Body of pancreas (tissue), 4 donors: ENCODE measurements at regions not wholly inside any gene's neighbourhood (a gene's known extent, or its start where the extent isn't known, plus 50 kb on each side); places are given as distances from the start of the nearest gene placed in this dataset.

Source experiments
- ATAC-seq: fragments of 150-250 bp; one replicate; pipeline ENCODE4 v1.9.1; 2016
- DNase-seq, 4 donors: peaks; one replicate each; pipeline ENCODE4 v3.0.0-alpha.2; 2019
- H3K27ac ChIP-seq, 4 donors: fragments of 200-600 bp; sonication (generic); 1 replicate in 3 of 4; 2 replicates in 1 of 4; pipeline versions ENCODE4 v1.5.1 to v1.6.1; 2016 to 2019; ENCODE audit warnings: mild to moderate bottlenecking in 1 of 4, mixed read lengths in 1 of 4, moderate library complexity in 1 of 4
- H3K27me3 ChIP-seq, 2 donors: fragments of 200-600 bp; sonication (generic); one replicate each; pipeline ENCODE4 v1.6.0; 2016; ENCODE audit warnings: mild to moderate bottlenecking in 1 of 2
- H3K36me3 ChIP-seq, 2 donors: fragments of 200-600 bp; sonication (generic); replicated peaks in 1 of 2; 2 replicates each; pipeline ENCODE4 v1.5.1; 2016; ENCODE audit warnings: low read depth in 2 of 2; ENCODE audit not compliant: insufficient read depth in 1 of 2
- H3K4me1 ChIP-seq: fragments of 200-600 bp; sonication (generic); one replicate; pipeline ENCODE4 v1.6.0; 2016
- H3K4me3 ChIP-seq, 2 donors: fragments of 200-600 bp; sonication (generic); 1 replicate in 1 of 2; 2 replicates in 1 of 2; pipeline ENCODE4 v1.5.1; 2016 to 2019
- H3K9me3 ChIP-seq, 3 donors: fragments of 200-600 bp; sonication (generic); 1 replicate in 2 of 3; 2 replicates in 1 of 3; pipeline ENCODE4 v1.5.1; 2016
- POLR2A ChIP-seq, 3 donors: fragments of 450-650 bp; IDR thresholded peaks; one replicate each; pipeline ENCODE4 v1.6.1; 2016; ENCODE audit warnings: antibody characterized with exemption in 3 of 3, mild to moderate bottlenecking in 2 of 3
- WGBS, 2 donors: methylation state at CpG; one replicate each; pipeline ENCODE4 v1.1.5; 2017; 5-methylcytosine and 5-hydroxymethylcytosine counted together
- intact Hi-C: fragments of 100-400 bp; cut with DNase I; formaldehyde crosslinking; loops from one replicate; pipeline ENCODE4 v1.15.1; 2023
- TF ChIP-seq, protein P1 (sequence below), 7 experiments: fragments of 450-650 bp in 4 of 7; fragments of 200-600 bp in 3 of 7; sonication (generic) in 3 of 7; IDR thresholded peaks; one replicate each; pipeline ENCODE4 v1.5.1; 2016 to 2019; ENCODE audit warnings: antibody characterized with exemption in 7 of 7

DNA sequence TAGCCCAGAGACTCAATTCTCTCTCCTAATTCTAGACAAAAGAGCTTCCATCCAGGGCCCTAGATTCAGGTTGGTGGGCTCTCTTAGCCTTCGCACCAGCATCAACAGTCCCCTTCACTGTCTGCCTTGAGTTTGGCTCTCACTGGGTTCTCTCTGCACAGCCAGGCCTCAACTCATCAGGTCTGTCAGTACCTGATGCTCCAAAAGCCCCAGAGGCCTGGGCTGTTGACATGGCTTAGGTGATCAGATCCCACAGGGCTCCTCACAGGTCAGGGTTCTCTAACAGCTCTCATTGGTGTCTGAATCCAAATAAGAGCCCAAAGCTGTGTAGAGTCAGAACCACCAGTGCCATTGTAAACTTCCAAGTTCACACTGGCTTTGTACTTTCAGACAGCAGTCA, 206.6 kb upstream of the PPP2R3A start:
- H3K27ac ChIP-seq, result no peak overlapping the region
- DNase-seq, result no peak
- TF ChIP-seq, protein P1, sequence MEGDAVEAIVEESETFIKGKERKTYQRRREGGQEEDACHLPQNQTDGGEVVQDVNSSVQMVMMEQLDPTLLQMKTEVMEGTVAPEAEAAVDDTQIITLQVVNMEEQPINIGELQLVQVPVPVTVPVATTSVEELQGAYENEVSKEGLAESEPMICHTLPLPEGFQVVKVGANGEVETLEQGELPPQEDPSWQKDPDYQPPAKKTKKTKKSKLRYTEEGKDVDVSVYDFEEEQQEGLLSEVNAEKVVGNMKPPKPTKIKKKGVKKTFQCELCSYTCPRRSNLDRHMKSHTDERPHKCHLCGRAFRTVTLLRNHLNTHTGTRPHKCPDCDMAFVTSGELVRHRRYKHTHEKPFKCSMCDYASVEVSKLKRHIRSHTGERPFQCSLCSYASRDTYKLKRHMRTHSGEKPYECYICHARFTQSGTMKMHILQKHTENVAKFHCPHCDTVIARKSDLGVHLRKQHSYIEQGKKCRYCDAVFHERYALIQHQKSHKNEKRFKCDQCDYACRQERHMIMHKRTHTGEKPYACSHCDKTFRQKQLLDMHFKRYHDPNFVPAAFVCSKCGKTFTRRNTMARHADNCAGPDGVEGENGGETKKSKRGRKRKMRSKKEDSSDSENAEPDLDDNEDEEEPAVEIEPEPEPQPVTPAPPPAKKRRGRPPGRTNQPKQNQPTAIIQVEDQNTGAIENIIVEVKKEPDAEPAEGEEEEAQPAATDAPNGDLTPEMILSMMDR (IDR thresholded peaks at IDR 0.05), result no peak
- TF ChIP-seq POLR2A (IDR thresholded peaks at IDR 0.05), result no peak
- H3K9me3 ChIP-seq, result no peaks in the 10 kb centered on the region
- no peak for ATAC-seq
- H3K4me1 ChIP-seq, result no peaks in the 10 kb centered on the region
- H3K4me3 ChIP-seq, result no peak overlapping the region
- 73 to 78% methylated on average over 1 of the region's 1 CpG for WGBS, 2 donors
- no peaks in the 10 kb centered on the region for H3K36me3 ChIP-seq
- no peaks in the 10 kb centered on the region for H3K27me3 ChIP-seq
- intact Hi-C loops, result loop anchor here (5.0 kb wide), 1 partner anchor 547 kb away; no protein-coding TSS in a partner anchor

DNA sequence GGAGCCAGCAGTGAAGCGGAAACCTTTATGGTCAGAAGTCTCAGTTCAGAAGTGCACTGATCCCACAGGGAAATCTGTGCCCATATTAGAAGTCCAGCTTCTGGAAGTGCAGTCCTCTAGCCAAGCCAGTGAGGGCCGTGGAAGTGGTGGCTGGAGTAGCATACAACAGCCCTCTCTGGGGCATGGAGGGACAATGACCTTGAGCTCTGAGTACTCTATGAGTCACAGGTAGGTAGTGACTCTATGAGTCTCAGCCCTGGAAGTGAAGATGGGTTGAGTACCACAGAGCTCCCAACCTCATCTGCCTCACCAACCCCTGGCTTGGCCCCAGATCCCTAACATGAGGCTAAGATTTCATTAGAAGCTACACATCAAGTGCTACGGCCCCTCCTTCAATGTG, 205.9 kb upstream of the PPP2R3A start:
- TF ChIP-seq POLR2A (IDR thresholded peaks at IDR 0.05), result no peak
- TF ChIP-seq, protein P1 (IDR thresholded peaks at IDR 0.05), result no peak
- intact Hi-C loops, result loop anchor here (5.0 kb wide), 1 partner anchor 547 kb away; no protein-coding TSS in a partner anchor
- H3K4me3 ChIP-seq, result no peak overlapping the region
- DNase-seq (no peak), ATAC-seq (no peak)
- no peaks in the 10 kb centered on the region for H3K9me3 ChIP-seq
- H3K4me1 ChIP-seq, result no peaks in the 10 kb centered on the region
- H3K36me3 ChIP-seq, result no peaks in the 10 kb centered on the region
- no peaks in the 10 kb centered on the region for H3K27me3 ChIP-seq
- WGBS, 2 donors, result 77 to 79% methylated on average over 3 of the region's 3 CpGs
- no peak overlapping the region for H3K27ac ChIP-seq

DNA sequence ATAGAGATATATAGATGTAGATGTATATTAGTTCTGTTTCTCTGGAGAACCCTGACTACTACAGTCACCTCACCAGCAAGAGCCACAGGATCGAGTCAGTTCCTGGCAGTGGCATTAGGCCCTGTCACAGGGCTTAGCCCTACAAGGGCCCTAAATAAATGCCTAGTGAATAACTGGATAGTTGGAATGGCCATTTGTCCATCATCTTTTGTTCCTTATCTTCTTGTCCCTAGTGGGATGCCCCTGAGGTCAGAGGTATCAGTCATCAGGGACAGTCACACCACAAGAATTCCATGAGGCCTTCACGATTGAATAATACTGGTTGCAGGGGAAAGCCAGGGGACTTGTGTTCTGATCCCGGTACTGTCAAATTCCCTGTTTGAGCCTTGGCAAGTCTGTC, 204.9 kb upstream of the PPP2R3A start:
- Histone ChIP-seq H3K4me1 (no peaks in the 10 kb centered on the region), H3K4me3 (no peak overlapping the region), H3K27ac (no peak overlapping the region), H3K36me3 (no peaks in the 10 kb centered on the region), H3K9me3 (peaks cover 0 to 4% (median 0%) of the 10 kb centered on the region in 3 donors), H3K27me3 (no peaks in the 10 kb centered on the region)
- TF ChIP-seq, protein P1 (IDR thresholded peaks at IDR 0.05), result no peak
- TF ChIP-seq POLR2A (IDR thresholded peaks at IDR 0.05), result no peak
- 44 to 48% methylated on average over 3 of the region's 3 CpGs for WGBS, 2 donors
- DNase-seq (no peak), ATAC-seq (no peak)
- intact Hi-C loops, result no loop called here

DNA sequence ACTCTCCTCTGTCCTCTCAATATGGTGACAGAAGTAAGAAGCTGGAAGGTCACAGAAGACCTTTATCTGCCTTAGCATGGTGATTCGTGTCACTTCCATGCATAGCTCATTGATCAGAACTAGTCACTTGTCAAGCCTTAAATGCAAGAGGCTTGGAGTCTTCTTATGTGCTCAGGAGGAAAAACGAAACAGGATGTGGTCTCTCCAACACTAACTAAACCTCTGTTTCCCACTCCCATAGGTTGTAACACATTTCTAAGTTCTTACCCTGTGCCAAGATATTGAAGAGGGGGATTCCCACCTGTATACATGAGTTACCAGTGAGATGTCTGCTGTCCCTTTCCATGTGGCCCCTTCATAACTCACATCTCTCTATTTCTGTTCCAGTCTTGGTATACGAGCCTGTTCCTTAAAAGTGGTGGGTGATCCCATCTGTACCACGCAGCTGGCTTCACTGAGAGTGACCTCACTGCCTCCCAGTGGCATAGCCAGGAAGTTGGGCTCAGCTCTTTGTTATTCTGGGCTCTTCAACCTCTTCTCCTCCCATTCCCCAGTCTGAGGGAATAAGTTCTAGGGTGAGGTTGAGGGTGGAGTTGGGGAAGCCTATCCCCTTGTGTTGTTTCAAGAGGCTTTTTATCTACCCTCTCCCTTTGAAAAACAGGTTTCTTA, 203.2 kb upstream of the PPP2R3A start:
- intact Hi-C loops, result no loop called here
- Histone ChIP-seq H3K4me1 (no peaks in the 10 kb centered on the region), H3K9me3 (peaks cover 0 to 4% (median 0%) of the 10 kb centered on the region in 3 donors), H3K4me3 (no peak overlapping the region), H3K27me3 (no peaks in the 10 kb centered on the region), H3K36me3 (no peaks in the 10 kb centered on the region), H3K27ac (no peak overlapping the region)
- ATAC-seq, result no peak
- no peak for DNase-seq
- 17 to 24% methylated on average over 4 of the region's 4 CpGs for WGBS, 2 donors
- TF ChIP-seq, protein P1 (IDR thresholded peaks at IDR 0.05), result no peak
- no peak for TF ChIP-seq POLR2A (IDR thresholded peaks at IDR 0.05)

DNA sequence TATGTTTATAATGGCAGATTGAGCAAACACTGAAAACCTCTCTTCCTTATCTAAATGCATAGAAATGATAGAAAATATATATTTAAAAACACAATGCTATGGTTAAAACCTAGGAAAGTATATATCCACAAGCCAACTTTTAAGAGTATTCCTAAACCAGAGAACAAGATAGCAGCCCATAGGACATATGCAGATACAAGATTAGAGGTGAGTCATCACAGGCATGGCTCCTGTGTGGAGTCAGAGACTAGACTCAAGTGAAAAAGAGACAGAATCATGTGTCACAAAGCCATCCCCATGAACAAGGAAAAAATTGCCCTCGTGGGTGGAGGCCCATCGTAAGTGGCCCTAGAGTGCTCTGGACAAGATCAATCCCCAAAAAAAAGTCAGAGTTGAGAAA, 199.4 kb upstream of the PPP2R3A start:
- H3K27me3 ChIP-seq, result no peaks in the 10 kb centered on the region
- DNase-seq, result no peak
- WGBS, 2 donors, result 60 to 65% methylated on average over 2 of the region's 2 CpGs
- intact Hi-C loops, result no loop called here
- no peak overlapping the region for H3K4me3 ChIP-seq
- no peaks in the 10 kb centered on the region for H3K4me1 ChIP-seq
- H3K9me3 ChIP-seq, result peaks cover 0 to 4% (median 0%) of the 10 kb centered on the region in 3 donors
- no peak overlapping the region for H3K27ac ChIP-seq
- ATAC-seq, result no peak
- TF ChIP-seq, protein P1 (IDR thresholded peaks at IDR 0.05), result no peak
- TF ChIP-seq POLR2A (IDR thresholded peaks at IDR 0.05), result no peak
- H3K36me3 ChIP-seq, result no peaks in the 10 kb centered on the region
